ENCODE measurements at regions not wholly inside any gene's neighbourhood (a gene's known extent, or its start where the extent isn't known, plus 50 kb on each side); places are given as distances from the start of the nearest gene placed in this dataset.

- no peak for DNase-seq (ENCODE audit: low spot score)
Measured at GRCh38 chr5:115072266-115073064, 97.2 kb downstream of the TRIM36 start.

- DNase-seq (ENCODE audit: low spot score), result no peak
Measured at GRCh38 chr5:115070737-115071136, 99.0 kb downstream of the TRIM36 start.

- DNase-seq (ENCODE audit: low spot score), result peak; percentile 64
Measured at GRCh38 chr5:115069087-115069968, 100.4 kb downstream of the TRIM36 start.

- DNase-seq (ENCODE audit: low spot score), result no peak
Measured at GRCh38 chr5:115068239-115069086, 101.2 kb downstream of the TRIM36 start.

GRCh38 chr5:115064380-115064779 lies 105.3 kb downstream of the TRIM36 start:
- DNase-seq (ENCODE audit: low spot score), result no peak

- DNase-seq (ENCODE audit: low spot score), result no peak
Measured at GRCh38 chr5:115054387-115054951, 115.2 kb downstream of the TRIM36 start.

GRCh38 chr5:115052948-115053347 lies 116.8 kb downstream of the TRIM36 start:
- no peak for DNase-seq (ENCODE audit: low spot score)

- DNase-seq (ENCODE audit: low spot score), result no peak
Measured at GRCh38 chr5:115050866-115051265, 118.8 kb downstream of the TRIM36 start.

GRCh38 chr5:115033861-115034260 lies 135.8 kb downstream of the TRIM36 start:
- no peak for DNase-seq (ENCODE audit: low spot score)

- no peak for DNase-seq (ENCODE audit: low spot score)
Measured at GRCh38 chr5:115028557-115028956, 141.2 kb downstream of the TRIM36 start.

GRCh38 chr5:115024922-115025321 lies 144.8 kb downstream of the TRIM36 start:
- no peak for DNase-seq (ENCODE audit: low spot score)

GRCh38 chr5:115022303-115022702 lies 147.4 kb downstream of the TRIM36 start:
- DNase-seq (ENCODE audit: low spot score), result no peak

- no peak for DNase-seq (ENCODE audit: low spot score)
Measured at GRCh38 chr5:115016646-115017045, 153.1 kb downstream of the TRIM36 start.

- no peak for DNase-seq (ENCODE audit: low spot score)
Measured at GRCh38 chr5:114999176-114999575, 170.5 kb downstream of the TRIM36 start.

GRCh38 chr5:114989512-114989911 lies 180.2 kb downstream of the TRIM36 start:
- no peak for DNase-seq (ENCODE audit: low spot score)

GRCh38 chr5:114988096-114988495 lies 181.6 kb downstream of the TRIM36 start:
- DNase-seq (ENCODE audit: low spot score), result no peak

GRCh38 chr5:114984796-114985195 lies 184.9 kb downstream of the TRIM36 start:
- DNase-seq (ENCODE audit: low spot score), result no peak

GRCh38 chr5:114981111-114981510 lies 188.6 kb downstream of the TRIM36 start:
- no peak for DNase-seq (ENCODE audit: low spot score)

- DNase-seq (ENCODE audit: low spot score), result no peak
Measured at GRCh38 chr5:114977979-114978573, 191.6 kb downstream of the TRIM36 start.

GRCh38 chr5:114969482-114969881 lies 200.2 kb downstream of the TRIM36 start:
- DNase-seq (ENCODE audit: low spot score), result no peak

GRCh38 chr5:114957384-114957783 lies 212.3 kb downstream of the TRIM36 start:
- DNase-seq (ENCODE audit: low spot score), result no peak
